ENCODE measurements at regions not wholly inside any gene's neighbourhood (a gene's known extent, or its start where the extent isn't known, plus 50 kb on each side); places are given as distances from the start of the nearest gene placed in this dataset.

DNA sequence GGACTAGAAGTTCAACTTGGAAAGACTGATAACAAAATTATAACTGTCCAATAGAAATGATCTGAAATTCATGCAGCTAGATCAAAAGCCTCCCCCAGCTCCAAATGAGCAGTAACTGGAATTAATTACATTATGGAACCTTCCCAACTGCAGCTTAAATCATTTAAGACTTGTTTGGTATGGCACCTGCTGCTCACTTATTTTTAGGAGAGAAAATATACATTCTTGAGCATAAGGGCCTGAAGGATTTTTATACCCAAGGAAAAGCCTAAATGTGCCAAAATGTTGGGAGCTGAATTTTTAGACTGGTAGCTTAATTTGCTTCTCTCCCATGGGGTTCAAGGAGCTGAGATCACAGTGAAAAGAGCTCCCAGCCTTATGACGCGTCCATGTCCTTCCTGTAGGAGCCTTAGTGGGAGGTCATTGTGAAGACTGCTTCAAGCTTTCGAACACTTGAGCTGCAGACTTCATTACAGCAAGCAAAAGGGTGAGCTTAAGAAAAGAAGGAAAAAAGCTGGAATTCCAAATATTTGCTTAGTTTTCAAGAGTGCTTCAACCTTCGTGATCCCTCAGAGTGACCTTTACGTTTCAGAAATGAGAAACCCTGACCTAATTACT, 276.0 kb downstream of the DMAC1 start:
- no peaks in the 10 kb centered on the region for H3K4me1 Mint-ChIP-seq
- no peak for DNase-seq
- no peak overlapping the region for H3K27ac Mint-ChIP-seq
- WGBS, 2 experiments (ENCODE audit: insufficient coverage in 1 of 2, insufficient read length in 1 of 2) = 47 to 74% methylated on average over 3 to 5 of the region's 5 CpGs
- no peaks in the 10 kb centered on the region for H3K27me3 ChIP-seq (ENCODE audit: control insufficient read depth, insufficient read depth, low read length, poor library complexity, severe bottlenecking)
- H3K4me3 Mint-ChIP-seq = no peak overlapping the region
- H3K27me3 Mint-ChIP-seq (ENCODE audit: insufficient read depth) = no peaks in the 10 kb centered on the region
- no peaks in the 10 kb centered on the region for H3K36me3 ChIP-seq (ENCODE audit: control insufficient read depth, insufficient read depth, low read length)
- no peak overlapping the region for H3K27ac ChIP-seq (ENCODE audit: low read depth, low read length)
- no peaks in the 10 kb centered on the region for H3K36me3 Mint-ChIP-seq (ENCODE audit: low read depth)
- H3K9me3 ChIP-seq (ENCODE audit: control insufficient read depth, low read length) = no peaks in the 10 kb centered on the region
- no peak overlapping the region for H3K9ac ChIP-seq (ENCODE audit: extremely low read depth, low read length, poor library complexity, severe bottlenecking)
- H3K9me3 Mint-ChIP-seq = no peaks in the 10 kb centered on the region
- H3K4me1 ChIP-seq (ENCODE audit: control insufficient read depth, insufficient read depth, low read length) = no peaks in the 10 kb centered on the region
- TF ChIP-seq, protein P1, sequence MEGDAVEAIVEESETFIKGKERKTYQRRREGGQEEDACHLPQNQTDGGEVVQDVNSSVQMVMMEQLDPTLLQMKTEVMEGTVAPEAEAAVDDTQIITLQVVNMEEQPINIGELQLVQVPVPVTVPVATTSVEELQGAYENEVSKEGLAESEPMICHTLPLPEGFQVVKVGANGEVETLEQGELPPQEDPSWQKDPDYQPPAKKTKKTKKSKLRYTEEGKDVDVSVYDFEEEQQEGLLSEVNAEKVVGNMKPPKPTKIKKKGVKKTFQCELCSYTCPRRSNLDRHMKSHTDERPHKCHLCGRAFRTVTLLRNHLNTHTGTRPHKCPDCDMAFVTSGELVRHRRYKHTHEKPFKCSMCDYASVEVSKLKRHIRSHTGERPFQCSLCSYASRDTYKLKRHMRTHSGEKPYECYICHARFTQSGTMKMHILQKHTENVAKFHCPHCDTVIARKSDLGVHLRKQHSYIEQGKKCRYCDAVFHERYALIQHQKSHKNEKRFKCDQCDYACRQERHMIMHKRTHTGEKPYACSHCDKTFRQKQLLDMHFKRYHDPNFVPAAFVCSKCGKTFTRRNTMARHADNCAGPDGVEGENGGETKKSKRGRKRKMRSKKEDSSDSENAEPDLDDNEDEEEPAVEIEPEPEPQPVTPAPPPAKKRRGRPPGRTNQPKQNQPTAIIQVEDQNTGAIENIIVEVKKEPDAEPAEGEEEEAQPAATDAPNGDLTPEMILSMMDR (conservative IDR thresholded peaks at IDR 0.05) = no peak
- no peak overlapping the region for H3K4me3 ChIP-seq (ENCODE audit: low read length)

DNA sequence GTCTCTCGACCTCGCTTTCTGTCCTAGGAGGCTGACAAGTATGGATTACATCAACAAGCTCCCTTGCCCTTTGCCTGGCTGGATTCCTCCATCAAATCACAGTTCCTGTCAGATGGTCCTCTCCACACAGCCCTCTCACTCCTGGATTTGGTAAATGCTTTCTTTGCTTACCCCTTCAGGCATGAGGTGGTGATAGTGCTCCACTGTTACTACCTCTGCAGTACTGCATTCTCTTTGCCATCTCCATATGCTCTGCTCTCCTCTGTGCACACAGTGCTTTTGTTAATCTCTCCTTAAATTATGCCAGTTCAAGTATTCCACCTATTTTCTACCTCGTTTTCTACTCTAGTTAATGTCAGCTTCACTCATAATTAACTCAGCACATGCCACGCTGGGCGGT, 279.2 kb downstream of the DMAC1 start:
- Histone ChIP-seq H3K27me3 (ENCODE audit: control insufficient read depth, insufficient read depth, low read length, poor library complexity, severe bottlenecking) (no peaks in the 10 kb centered on the region), H3K4me1 (ENCODE audit: control insufficient read depth, insufficient read depth, low read length) (no peaks in the 10 kb centered on the region), H3K27ac (ENCODE audit: low read depth, low read length) (no peak overlapping the region), H3K9ac (ENCODE audit: extremely low read depth, low read length, poor library complexity, severe bottlenecking) (no peak overlapping the region), H3K9me3 (ENCODE audit: control insufficient read depth, low read length) (no peaks in the 10 kb centered on the region), H3K4me3 (ENCODE audit: low read length) (no peak overlapping the region), H3K36me3 (ENCODE audit: control insufficient read depth, insufficient read depth, low read length) (no peaks in the 10 kb centered on the region)
- no peaks in the 10 kb centered on the region for H3K36me3 Mint-ChIP-seq (ENCODE audit: low read depth)
- no peak overlapping the region for H3K4me3 Mint-ChIP-seq
- 70 to 74% methylated on average over 5 of the region's 5 CpGs for WGBS, 2 experiments (ENCODE audit: insufficient coverage in 1 of 2, insufficient read length in 1 of 2)
- no peak for DNase-seq
- no peak overlapping the region for H3K27ac Mint-ChIP-seq
- TF ChIP-seq, protein P1 (conservative IDR thresholded peaks at IDR 0.05) = no peak
- H3K27me3 Mint-ChIP-seq (ENCODE audit: insufficient read depth) = no peaks in the 10 kb centered on the region
- H3K4me1 Mint-ChIP-seq = no peaks in the 10 kb centered on the region
- no peaks in the 10 kb centered on the region for H3K9me3 Mint-ChIP-seq

DNA sequence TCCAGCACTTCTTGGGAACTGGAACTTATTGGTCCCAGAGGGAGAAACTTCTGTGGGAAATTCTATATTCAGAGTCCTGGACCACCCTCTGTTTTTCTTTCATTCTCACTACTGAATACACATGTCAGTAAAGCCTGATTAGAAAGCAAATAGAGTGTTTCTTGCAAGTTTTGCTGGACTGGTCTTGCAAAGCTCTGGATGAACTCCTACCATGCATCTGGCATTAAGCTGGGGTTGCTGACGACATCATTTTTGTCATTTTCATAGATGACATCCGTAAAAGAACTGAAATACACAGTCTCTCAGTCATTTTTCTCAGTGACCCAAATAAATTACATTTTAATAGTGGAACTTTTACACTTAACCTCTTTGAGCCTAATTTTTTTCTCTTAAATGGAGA, 283.2 kb downstream of the DMAC1 start:
- Mint-ChIP-seq H3K4me3 (no peak overlapping the region), H3K4me1 (no peaks in the 10 kb centered on the region), H3K27me3 (ENCODE audit: insufficient read depth) (no peaks in the 10 kb centered on the region), H3K27ac (no peak overlapping the region), H3K9me3 (no peaks in the 10 kb centered on the region), H3K36me3 (ENCODE audit: low read depth) (no peaks in the 10 kb centered on the region)
- Histone ChIP-seq H3K4me3 (ENCODE audit: low read length) (no peak overlapping the region), H3K4me1 (ENCODE audit: control insufficient read depth, insufficient read depth, low read length) (no peaks in the 10 kb centered on the region), H3K27ac (ENCODE audit: low read depth, low read length) (no peak overlapping the region), H3K9me3 (ENCODE audit: control insufficient read depth, low read length) (no peaks in the 10 kb centered on the region), H3K27me3 (ENCODE audit: control insufficient read depth, insufficient read depth, low read length, poor library complexity, severe bottlenecking) (no peaks in the 10 kb centered on the region), H3K36me3 (ENCODE audit: control insufficient read depth, insufficient read depth, low read length) (no peaks in the 10 kb centered on the region), H3K9ac (ENCODE audit: extremely low read depth, low read length, poor library complexity, severe bottlenecking) (no peak overlapping the region)
- TF ChIP-seq, protein P1 (conservative IDR thresholded peaks at IDR 0.05) = no peak
- no peak for DNase-seq
- 86 to 93% methylated on average over 2 of the region's 2 CpGs for WGBS, 2 experiments (ENCODE audit: insufficient coverage in 1 of 2, insufficient read length in 1 of 2)
